NB4 (cell line): ENCODE measurements at regions not wholly inside any gene's neighbourhood (a gene's known extent, or its start where the extent isn't known, plus 50 kb on each side); places are given as distances from the start of the nearest gene placed in this dataset.

Experiments
- CTCF ChIP-seq: IDR thresholded peaks from one replicate; pipeline ENCODE4 v1.5.1; 2012; ENCODE audit warnings: low read depth, low read length
- MAX ChIP-seq: IDR thresholded peaks from 2 replicates; pipeline ENCODE4 v1.6.1; 2011; ENCODE audit warnings: low read depth, low read length
- MYC ChIP-seq: IDR thresholded peaks from 2 replicates; pipeline ENCODE4 v1.6.1; 2011; ENCODE audit warnings: low read depth, low read length
- POLR2A ChIP-seq: IDR thresholded peaks from 2 replicates; pipeline ENCODE4 v1.6.1; 2011; ENCODE audit warnings: mild to moderate bottlenecking; ENCODE audit not compliant: insufficient read length; ENCODE audit errors: extremely low read depth

- TF ChIP-seq CTCF (no peak), MAX (no peak), POLR2A (no peak), MYC (no peak)
These were observed 116.7 kb upstream of the FRMD1 start for GRCh38 chr6:168195712-168196111.
